ENCODE measurements at regions not wholly inside any gene's neighbourhood (a gene's known extent, or its start where the extent isn't known, plus 50 kb on each side); places are given as distances from the start of the nearest gene placed in this dataset.
"Not testable (repeated sequence)": the region's sequence is repeated elsewhere in the genome, so short reads cannot be mapped to it uniquely, and the experiment has no call there.

DNA sequence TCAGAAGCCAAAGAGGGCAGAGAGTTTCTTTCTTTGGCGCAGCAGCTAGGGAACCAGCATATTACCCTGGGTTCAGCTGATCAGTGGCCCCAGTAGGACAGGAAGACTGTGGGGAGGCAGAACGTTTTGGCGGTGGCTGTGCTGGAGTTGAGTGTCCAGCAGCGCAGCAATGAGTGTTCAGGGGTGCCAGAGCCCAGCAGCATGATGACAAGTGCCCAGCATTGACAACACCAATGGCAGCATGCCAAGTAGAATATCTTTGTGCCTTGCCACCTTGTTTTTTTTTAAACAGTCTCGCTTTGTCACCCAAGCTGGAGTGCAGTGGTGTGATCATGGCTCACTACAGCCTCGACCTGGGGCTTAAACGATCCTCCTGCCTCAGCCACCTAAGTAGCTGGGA, 106.7 kb upstream of the CDC42BPA start:
- Histone ChIP-seq H3K4me3 (ENCODE audit: low read length in 2 of 2) (no peak overlapping the region), H3K27ac (ENCODE audit: low read depth in 1 of 2, low read length in 1 of 2) (no peak overlapping the region), H3K27me3 (ENCODE audit: control insufficient read depth in 2 of 2, insufficient read depth in 1 of 2, low read length in 1 of 2) (no peaks in the 10 kb centered on the region), H3K36me3 (ENCODE audit: control insufficient read depth in 2 of 2, insufficient read depth in 2 of 2, low read length in 1 of 2) (no peaks in the 10 kb centered on the region), H3K9me3 (ENCODE audit: control insufficient read depth in 2 of 2, insufficient read depth in 1 of 2, low read length in 1 of 2) (no peaks in the 10 kb centered on the region), H3K4me1 (ENCODE audit: control insufficient read depth in 2 of 2, insufficient read depth in 2 of 2, low read length in 2 of 2) (no peaks in the 10 kb centered on the region)
- DNase-seq (ENCODE audit: low read depth in 6 of 9, low spot score in 9 of 9) = no peak
- WGBS = 95% methylated on average over 7 of the region's 7 CpGs

DNA sequence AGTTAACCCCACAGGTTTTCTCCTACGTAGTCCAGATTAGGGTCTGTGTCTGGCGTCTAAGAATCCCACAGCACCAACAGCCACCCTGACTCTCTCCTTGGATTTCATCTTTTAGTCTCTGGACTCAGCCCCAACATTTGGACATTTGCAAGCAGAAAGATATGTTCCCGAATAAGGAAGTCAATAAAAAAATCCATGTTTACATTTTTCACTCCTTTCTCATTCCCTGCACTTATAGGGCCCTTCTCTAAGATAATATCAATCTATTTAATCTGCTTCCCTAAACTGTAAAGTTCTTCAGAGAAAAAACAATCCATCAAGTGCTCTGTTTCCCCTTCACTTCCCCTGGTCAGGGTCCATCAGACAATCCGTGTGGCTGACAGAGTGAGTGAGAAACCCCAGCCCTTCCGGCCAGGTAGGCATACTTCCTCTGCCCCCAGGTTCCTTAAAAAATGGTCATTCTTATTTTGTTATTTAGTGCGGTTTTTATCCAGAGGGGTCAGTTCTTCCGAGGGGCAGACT, 105.9 kb upstream of the CDC42BPA start:
- Histone ChIP-seq H3K27me3 (ENCODE audit: control insufficient read depth in 2 of 2, insufficient read depth in 1 of 2, low read length in 1 of 2) (no peaks in the 10 kb centered on the region), H3K4me1 (ENCODE audit: control insufficient read depth in 2 of 2, insufficient read depth in 2 of 2, low read length in 2 of 2) (no peaks in the 10 kb centered on the region), H3K36me3 (ENCODE audit: control insufficient read depth in 2 of 2, insufficient read depth in 2 of 2, low read length in 1 of 2) (no peaks in the 10 kb centered on the region), H3K4me3 (ENCODE audit: low read length in 2 of 2) (no peak overlapping the region), H3K27ac (ENCODE audit: low read depth in 1 of 2, low read length in 1 of 2) (no peak overlapping the region), H3K9me3 (ENCODE audit: control insufficient read depth in 2 of 2, insufficient read depth in 1 of 2, low read length in 1 of 2) (no peaks in the 10 kb centered on the region)
- WGBS = 77% methylated on average over 7 of the region's 7 CpGs
- no peak for DNase-seq (ENCODE audit: low read depth in 6 of 9, low spot score in 9 of 9)

DNA sequence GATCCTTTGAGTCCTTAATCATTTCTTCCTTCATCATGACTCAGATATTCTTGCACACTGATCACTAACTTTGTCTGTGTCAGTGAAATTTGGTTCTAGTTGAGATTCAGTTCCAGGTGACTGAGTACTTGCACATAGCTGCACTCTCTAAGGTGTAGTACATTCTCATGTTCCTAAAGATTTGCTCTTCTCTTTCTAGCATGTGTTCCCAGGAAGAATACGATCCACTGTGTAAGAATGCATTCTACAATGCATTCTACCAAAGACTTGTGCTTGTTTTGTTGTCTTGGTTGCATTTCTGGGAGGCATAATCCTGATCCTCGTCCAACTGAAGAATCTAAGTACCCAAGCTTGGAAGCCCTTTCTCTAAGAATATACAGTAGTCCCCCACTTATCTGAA, 104.3 kb upstream of the CDC42BPA start:
- Histone ChIP-seq H3K27ac (ENCODE audit: low read depth in 1 of 2, low read length in 1 of 2) (no peak overlapping the region), H3K9me3 (ENCODE audit: control insufficient read depth in 2 of 2, insufficient read depth in 1 of 2, low read length in 1 of 2) (no peaks in the 10 kb centered on the region), H3K27me3 (ENCODE audit: control insufficient read depth in 2 of 2, insufficient read depth in 1 of 2, low read length in 1 of 2) (no peaks in the 10 kb centered on the region), H3K36me3 (ENCODE audit: control insufficient read depth in 2 of 2, insufficient read depth in 2 of 2, low read length in 1 of 2) (no peaks in the 10 kb centered on the region), H3K4me3 (ENCODE audit: low read length in 2 of 2) (no peak overlapping the region), H3K4me1 (ENCODE audit: control insufficient read depth in 2 of 2, insufficient read depth in 2 of 2, low read length in 2 of 2) (no peaks in the 10 kb centered on the region)
- DNase-seq (ENCODE audit: low read depth in 6 of 9, low spot score in 9 of 9) = no peak
- 96% methylated on average over 2 of the region's 2 CpGs for WGBS

DNA sequence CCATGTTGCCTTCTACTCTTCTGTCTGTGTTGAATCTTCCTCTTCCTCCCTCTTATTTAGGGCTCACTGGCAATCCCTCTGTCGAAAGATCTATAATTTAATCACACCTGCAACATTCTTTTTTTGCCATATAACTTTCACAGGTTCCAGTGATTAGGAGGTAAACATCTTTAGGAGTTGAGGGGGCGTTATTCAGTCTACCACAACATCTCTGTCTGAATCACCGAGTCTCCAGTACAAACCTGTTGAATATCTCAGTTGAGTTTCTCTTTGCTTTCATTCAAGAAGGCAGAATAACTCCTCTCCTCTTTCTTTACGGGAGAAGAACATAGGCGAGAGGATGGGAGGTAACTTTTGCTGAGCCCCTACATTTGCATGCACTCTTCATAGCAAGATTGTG, 101.9 kb upstream of the CDC42BPA start:
- Histone ChIP-seq H3K4me1 (ENCODE audit: control insufficient read depth in 2 of 2, insufficient read depth in 2 of 2, low read length in 2 of 2) (no peaks in the 10 kb centered on the region), H3K27me3 (ENCODE audit: control insufficient read depth in 2 of 2, insufficient read depth in 1 of 2, low read length in 1 of 2) (no peaks in the 10 kb centered on the region), H3K36me3 (ENCODE audit: control insufficient read depth in 2 of 2, insufficient read depth in 2 of 2, low read length in 1 of 2) (no peaks in the 10 kb centered on the region), H3K9me3 (ENCODE audit: control insufficient read depth in 2 of 2, insufficient read depth in 1 of 2, low read length in 1 of 2) (no peaks in the 10 kb centered on the region), H3K27ac (ENCODE audit: low read depth in 1 of 2, low read length in 1 of 2) (no peak overlapping the region), H3K4me3 (ENCODE audit: low read length in 2 of 2) (no peak overlapping the region)
- no peak for DNase-seq (ENCODE audit: low read depth in 6 of 9, low spot score in 9 of 9)
- WGBS = 95% methylated on average over 5 of the region's 5 CpGs

DNA sequence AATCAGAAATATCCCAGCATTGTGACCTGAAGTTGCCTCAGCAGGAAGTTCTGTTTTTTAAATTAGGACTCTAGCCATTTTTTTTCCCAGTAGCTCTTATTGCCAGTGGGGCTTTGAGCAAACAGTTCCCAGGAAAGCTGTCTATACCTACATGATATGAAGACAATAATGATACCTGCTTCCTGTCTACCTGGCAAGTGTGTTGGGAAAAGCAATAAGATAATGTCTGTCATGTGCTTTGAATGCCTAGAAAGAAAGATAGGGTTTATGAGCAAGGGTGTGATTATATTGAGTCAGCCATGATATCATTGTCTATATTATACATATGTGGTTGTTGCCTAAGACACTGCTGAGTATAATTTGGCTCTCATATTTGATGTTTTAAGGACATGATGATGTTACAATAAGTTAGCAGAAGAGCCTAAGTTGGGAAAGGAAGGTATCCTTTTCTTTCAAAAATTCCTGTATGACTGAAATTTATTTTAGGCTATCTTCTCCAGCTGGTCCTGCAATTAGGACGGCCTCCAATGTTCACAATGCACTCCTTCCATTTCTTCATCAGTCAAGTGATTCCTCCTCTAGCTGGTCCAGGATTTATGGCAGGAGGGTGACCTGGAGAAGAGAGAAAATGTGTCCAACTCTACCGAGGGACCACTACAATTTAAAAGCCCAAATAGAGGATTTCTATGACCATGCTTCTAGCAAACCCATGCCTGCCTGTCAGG, 99.6 kb upstream of the CDC42BPA start:
- no peak overlapping the region for H3K27ac ChIP-seq (ENCODE audit: low read depth in 1 of 2, low read length in 1 of 2)
- H3K27me3 ChIP-seq (ENCODE audit: control insufficient read depth in 2 of 2, insufficient read depth in 1 of 2, low read length in 1 of 2) = no peaks in the 10 kb centered on the region
- H3K9me3 ChIP-seq (ENCODE audit: control insufficient read depth in 2 of 2, insufficient read depth in 1 of 2, low read length in 1 of 2) = no peaks in the 10 kb centered on the region
- no peak overlapping the region for H3K4me3 ChIP-seq (ENCODE audit: low read length in 2 of 2)
- no peak for DNase-seq (ENCODE audit: low read depth in 6 of 9, low spot score in 9 of 9)
- no peaks in the 10 kb centered on the region for H3K36me3 ChIP-seq (ENCODE audit: control insufficient read depth in 2 of 2, insufficient read depth in 2 of 2, low read length in 1 of 2)
- no peaks in the 10 kb centered on the region for H3K4me1 ChIP-seq (ENCODE audit: control insufficient read depth in 2 of 2, insufficient read depth in 2 of 2, low read length in 2 of 2)
- WGBS = 96% methylated on average over 2 of the region's 2 CpGs

DNA sequence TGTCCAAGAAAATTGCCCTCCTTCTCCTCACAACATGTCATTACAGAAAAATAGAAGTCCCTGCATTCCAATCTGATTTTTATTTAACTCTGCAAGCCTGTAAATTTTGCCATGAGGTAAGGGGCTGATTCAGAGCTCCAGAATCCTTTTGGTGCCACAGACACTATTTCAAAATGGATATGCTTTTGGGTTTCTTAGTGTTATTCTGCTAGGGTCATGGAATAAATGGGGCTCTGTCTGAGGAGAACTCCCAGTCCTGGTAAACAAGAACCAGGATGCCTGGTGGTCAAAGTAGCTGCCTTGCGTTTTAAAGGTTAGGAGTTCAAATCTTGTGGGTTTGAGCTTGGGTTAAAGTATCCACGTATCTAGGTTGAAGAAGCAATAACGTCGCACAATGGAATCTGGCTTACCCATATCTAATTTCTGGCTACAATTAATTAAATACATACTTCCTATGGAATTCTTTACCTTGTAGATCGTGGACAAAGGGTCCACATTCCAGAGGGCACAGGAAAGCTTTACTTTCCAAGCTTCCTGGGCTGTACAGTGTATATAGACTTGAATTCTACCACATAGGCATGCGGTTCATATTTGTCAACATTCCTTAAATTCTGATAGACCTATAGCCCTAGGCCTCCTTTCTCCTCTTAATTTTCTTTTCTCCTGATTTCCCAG, 98.0 kb upstream of the CDC42BPA start:
- Histone ChIP-seq H3K9me3 (ENCODE audit: control insufficient read depth in 2 of 2, insufficient read depth in 1 of 2, low read length in 1 of 2) (no peaks in the 10 kb centered on the region), H3K4me1 (ENCODE audit: control insufficient read depth in 2 of 2, insufficient read depth in 2 of 2, low read length in 2 of 2) (no peaks in the 10 kb centered on the region), H3K4me3 (ENCODE audit: low read length in 2 of 2) (no peak overlapping the region), H3K27ac (ENCODE audit: low read depth in 1 of 2, low read length in 1 of 2) (no peak overlapping the region), H3K27me3 (ENCODE audit: control insufficient read depth in 2 of 2, insufficient read depth in 1 of 2, low read length in 1 of 2) (no peaks in the 10 kb centered on the region), H3K36me3 (ENCODE audit: control insufficient read depth in 2 of 2, insufficient read depth in 2 of 2, low read length in 1 of 2) (no peaks in the 10 kb centered on the region)
- no peak for DNase-seq (ENCODE audit: low read depth in 6 of 9, low spot score in 9 of 9)
- 96% methylated on average over 6 of the region's 6 CpGs for WGBS

DNA sequence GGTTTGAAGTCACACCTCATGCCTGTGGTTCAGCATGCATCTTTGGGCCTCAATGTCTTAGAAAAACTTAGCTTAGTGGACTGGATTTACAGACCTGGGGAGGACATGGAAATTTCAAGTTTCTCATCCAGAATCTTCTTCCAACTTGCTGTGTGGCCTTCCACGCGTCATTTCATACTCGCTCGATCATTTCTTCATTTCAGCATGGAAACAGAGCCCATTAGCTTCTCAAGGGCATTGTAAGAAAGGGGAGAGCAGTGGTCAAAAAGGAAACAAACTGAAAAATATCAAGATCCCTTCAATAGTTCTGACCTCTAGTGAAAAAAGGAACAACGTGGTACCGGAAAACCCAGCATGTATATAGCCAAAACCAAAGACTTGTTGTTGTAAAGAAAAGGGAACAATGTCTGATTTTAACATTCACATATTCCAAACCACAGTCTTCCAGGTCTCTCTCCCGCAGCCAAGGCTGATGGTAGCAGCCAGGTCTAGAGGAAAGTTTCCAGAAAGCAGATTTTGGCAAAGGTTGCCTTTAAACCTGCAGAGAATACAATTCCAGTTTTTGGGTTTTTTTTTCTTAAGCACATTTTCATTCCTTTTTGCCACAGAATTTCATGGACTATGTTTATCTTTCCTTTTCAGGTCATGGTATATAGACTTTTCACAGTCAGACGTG, 97.0 kb upstream of the CDC42BPA start:
- Histone ChIP-seq H3K27ac (ENCODE audit: low read depth in 1 of 2, low read length in 1 of 2) (no peak overlapping the region), H3K4me3 (ENCODE audit: low read length in 2 of 2) (no peak overlapping the region), H3K4me1 (ENCODE audit: control insufficient read depth in 2 of 2, insufficient read depth in 2 of 2, low read length in 2 of 2) (no peaks in the 10 kb centered on the region), H3K36me3 (ENCODE audit: control insufficient read depth in 2 of 2, insufficient read depth in 2 of 2, low read length in 1 of 2) (no peaks in the 10 kb centered on the region), H3K9me3 (ENCODE audit: control insufficient read depth in 2 of 2, insufficient read depth in 1 of 2, low read length in 1 of 2) (no peaks in the 10 kb centered on the region), H3K27me3 (ENCODE audit: control insufficient read depth in 2 of 2, insufficient read depth in 1 of 2, low read length in 1 of 2) (no peaks in the 10 kb centered on the region)
- 59% methylated on average over 8 of the region's 8 CpGs for WGBS
- DNase-seq (ENCODE audit: low read depth in 6 of 9, low spot score in 9 of 9) = no peak

DNA sequence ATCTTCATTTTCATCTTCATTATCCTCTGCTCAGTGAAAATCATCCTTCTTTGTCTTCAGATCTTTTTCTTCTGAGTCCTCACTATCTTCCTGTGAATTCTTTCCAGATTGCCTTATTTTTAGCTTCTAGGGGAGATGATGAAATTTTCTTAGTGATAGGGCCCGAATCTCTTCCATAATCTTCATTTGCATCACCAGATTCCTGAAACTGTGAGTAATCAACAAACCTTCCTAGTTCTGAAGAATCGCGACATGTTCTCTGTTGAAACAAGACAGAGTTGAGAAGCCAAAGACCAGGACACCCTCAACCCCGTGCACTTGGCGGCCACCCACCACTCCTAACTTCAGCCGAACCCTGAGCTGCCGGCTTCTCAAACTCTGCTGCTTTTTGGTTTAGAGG, 92.8 kb upstream of the CDC42BPA start:
- no peak for DNase-seq (ENCODE audit: low read depth in 6 of 9, low spot score in 9 of 9)
- Histone ChIP-seq H3K36me3 (ENCODE audit: control insufficient read depth in 2 of 2, insufficient read depth in 2 of 2, low read length in 1 of 2) (no peaks in the 10 kb centered on the region), H3K4me3 (ENCODE audit: low read length in 2 of 2) (no peak overlapping the region), H3K9me3 (ENCODE audit: control insufficient read depth in 2 of 2, insufficient read depth in 1 of 2, low read length in 1 of 2) (no peaks in the 10 kb centered on the region), H3K27me3 (ENCODE audit: control insufficient read depth in 2 of 2, insufficient read depth in 1 of 2, low read length in 1 of 2) (no peaks in the 10 kb centered on the region), H3K4me1 (ENCODE audit: control insufficient read depth in 2 of 2, insufficient read depth in 2 of 2, low read length in 2 of 2) (no peaks in the 10 kb centered on the region), H3K27ac (ENCODE audit: low read depth in 1 of 2, low read length in 1 of 2) (no peak overlapping the region)
- WGBS = 83% methylated on average over 7 of the region's 7 CpGs

DNA sequence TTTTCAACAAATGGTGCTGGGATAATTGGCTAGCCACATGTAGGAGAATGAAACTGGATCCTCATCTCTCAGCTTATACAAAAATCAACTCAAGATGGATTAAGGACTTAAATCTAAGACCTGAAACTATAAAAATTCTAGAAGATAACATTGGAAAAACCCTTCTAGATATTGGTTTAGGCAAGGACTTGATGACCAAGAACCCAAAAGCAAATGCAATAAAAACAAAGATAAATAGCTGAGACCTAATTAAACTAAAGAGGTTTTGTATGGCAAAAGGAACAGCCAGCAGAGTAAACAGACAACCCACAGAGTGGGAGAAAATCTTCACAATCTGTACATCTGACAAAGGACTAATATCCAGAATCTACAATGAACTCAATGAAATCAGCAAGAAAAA, 88.0 kb upstream of the CDC42BPA start:
- not testable (repeated sequence) for H3K36me3 ChIP-seq (ENCODE audit: control insufficient read depth in 2 of 2, insufficient read depth in 2 of 2, low read length in 1 of 2); H3K4me3 ChIP-seq (ENCODE audit: low read length in 2 of 2); H3K9me3 ChIP-seq (ENCODE audit: control insufficient read depth in 2 of 2, insufficient read depth in 1 of 2, low read length in 1 of 2); H3K27me3 ChIP-seq (ENCODE audit: control insufficient read depth in 2 of 2, insufficient read depth in 1 of 2, low read length in 1 of 2); DNase-seq (ENCODE audit: low read depth in 6 of 9, low spot score in 9 of 9); H3K4me1 ChIP-seq (ENCODE audit: control insufficient read depth in 2 of 2, insufficient read depth in 2 of 2, low read length in 2 of 2); H3K27ac ChIP-seq (ENCODE audit: low read depth in 1 of 2, low read length in 1 of 2)
